SW480 (cell line): ENCODE measurements at regions not wholly inside any gene's neighbourhood (a gene's known extent, or its start where the extent isn't known, plus 50 kb on each side); places are given as distances from the start of the nearest gene placed in this dataset.

Source experiments
- DNase-seq: peaks from one replicate; pipeline ENCODE4 v3.0.0-alpha.2; 2016; ENCODE audit warnings: low spot score

DNA sequence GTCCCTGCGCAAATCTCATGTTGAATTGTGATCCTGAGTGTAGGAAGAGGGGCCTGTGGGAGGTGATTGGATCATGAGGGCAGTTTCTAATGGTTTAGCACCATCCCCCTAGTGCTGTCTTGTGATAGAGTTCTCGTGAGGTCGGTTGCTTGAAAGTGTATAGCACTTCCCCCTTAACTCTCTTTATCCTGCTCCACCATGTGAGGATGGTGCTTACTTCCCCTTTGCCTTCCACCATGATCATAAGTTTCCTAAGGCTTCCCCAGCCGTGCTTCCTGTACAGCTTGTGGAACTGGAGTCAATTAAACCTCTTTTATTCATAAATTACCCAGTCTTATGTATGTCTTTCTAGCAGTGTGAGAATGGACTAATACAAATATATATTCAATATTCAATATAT lies 303.7 kb upstream of the SEL1L start:
- no peak for DNase-seq

DNA sequence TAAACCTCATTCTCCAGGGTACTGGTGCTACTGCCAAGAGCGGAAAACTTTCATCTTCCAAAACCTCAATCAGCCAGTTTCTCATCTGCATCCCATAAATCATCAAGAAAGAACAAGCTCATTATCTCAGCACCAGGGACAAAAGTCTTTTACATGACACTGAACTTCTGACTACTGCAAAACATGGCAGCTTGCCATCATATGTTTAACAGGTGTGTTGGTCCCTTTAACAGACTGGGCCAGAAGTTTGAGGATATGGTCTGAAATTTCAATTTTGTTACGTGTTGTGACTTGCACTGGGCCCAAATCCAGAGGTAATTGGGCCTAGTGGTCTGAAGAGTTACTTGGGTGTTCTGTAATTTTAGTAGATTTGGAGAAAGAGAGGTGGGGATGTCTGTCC lies 305.4 kb upstream of the SEL1L start:
- no peak for DNase-seq

DNA sequence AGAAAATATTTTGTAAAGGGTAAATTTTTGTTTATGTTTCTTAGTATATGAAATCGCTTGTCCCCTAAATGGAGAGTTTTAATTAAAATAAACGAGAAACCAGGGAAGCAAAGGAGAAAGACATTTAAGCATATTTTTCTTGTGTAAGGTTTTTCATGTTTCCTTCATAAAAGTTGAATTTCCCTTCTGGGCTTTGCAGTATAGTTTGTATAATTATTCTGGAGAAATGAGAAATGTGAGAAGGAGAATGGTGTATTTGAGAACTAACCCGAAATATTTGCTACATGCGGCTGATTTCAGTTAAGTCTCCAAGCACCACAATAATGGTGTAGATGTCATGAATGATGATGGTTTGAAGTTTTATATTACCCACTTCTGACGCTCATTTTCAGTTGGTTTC lies 307.7 kb upstream of the SEL1L start:
- no peak for DNase-seq

DNA sequence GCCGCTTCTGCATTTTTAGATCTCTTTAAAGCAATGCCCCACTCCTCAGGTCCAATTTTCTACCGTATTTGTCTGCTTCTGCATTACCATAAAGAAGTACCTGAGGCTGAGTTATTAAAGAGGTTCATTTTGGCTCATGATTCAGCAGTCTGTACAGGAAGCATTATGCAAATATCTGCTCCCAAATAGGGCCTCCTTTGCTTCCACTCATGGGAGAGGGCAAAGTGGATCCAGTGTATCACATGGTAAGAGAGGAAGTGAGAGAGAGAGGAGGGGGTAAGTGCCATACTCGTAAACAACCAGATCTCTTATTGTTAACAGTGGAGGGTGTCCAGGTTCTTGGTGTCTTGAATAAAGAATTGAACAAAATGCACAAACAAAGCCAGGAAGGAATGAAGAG lies 316.1 kb upstream of the SEL1L start:
- no peak for DNase-seq

DNA sequence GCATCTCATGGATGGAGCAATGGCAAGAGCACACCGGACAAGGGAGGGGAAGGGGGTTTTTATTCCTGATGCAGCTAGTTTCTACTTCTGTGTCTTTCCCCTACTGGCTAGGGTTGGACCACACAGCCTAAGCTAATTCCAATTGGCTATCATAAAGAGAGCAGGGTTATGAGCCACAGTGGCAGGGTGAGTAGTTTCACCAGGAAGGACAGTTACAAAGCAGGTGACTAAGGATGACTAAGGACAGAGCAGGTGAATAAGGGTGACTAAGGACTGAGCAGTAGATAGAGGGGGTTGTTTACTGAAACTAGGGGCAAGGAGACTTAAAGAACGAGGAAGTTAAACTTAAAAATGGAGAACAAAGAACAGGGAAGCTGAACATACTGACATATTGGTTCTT lies 321.4 kb upstream of the SEL1L start:
- no peak for DNase-seq

DNA sequence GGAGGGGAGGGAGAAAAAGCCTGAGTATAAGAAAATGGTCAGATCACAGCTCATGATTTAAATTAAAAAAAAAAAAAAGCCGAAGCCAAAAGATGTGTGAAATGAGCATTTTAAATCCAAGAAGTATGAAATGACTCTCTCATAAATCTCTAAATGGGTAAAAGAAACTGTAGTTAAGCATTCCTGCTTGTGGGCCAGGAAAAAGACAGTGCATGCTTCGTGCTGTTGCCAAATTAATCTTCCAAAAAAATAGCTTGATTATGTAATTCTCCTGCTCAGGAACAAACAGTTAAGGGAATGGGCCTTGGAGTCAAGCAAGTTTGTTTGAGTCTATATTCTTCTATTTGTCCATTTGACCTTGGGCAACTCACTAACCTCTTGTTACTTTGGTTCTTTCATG lies 325.4 kb upstream of the SEL1L start:
- DNase-seq, result no peak

DNA sequence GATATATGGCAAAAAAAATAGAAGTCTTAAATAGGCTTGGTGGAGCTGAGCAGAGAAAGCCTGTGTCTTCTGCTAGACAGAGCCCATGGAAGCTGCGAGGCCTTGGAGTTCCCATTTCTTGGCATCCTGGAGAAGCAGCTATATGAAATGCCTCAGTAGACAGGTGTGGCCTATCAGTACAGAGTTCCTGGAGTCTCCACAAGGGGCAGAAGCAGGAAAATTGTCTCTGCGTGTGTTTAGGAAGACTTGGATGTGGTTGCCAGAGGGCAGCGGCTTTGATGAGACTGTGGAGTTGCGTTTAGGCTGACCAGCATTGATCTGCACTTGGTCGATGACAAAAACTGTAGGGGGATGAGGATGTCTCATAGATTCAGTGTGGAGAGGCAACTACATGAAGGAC lies 334.5 kb upstream of the SEL1L start:
- DNase-seq, result peak; percentile 14

DNA sequence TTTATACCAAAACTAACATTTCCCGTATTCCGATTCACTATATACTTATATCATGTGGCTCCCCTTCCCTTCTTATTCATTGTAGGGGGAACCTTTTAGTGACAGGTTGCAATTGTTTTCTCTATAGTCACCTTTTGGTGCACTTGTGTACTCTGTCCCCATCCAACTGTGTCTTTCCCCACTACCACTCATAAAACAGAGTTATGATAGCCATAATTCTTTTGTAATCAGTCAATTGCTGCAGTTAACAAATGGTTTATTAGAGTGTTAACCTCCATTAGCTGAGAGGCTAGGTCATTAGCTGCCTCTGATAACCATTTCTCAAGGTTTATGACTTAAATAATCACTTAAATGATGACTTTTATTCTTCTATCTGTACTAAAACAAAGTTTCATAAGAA lies 338.1 kb upstream of the SEL1L start:
- no peak for DNase-seq

DNA sequence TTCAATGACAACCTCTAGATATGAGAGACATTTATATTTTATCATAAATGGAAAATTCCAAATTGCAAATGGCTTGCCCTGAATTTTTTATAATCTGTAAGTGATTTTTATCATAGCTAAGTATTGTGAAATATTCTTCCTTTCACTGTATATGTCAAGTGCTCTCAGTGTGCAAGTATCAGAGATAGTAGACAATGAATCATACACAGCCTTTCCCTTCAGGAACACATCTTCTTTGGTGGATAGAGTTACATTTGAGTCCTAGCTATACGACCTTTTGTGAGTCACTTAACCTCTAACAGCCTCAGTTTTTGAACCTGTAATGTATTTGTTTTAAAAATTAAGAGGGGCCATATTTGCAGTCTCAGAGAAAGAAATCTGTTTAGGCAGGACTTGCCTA lies 350.7 kb upstream of the SEL1L start:
- no peak for DNase-seq

DNA sequence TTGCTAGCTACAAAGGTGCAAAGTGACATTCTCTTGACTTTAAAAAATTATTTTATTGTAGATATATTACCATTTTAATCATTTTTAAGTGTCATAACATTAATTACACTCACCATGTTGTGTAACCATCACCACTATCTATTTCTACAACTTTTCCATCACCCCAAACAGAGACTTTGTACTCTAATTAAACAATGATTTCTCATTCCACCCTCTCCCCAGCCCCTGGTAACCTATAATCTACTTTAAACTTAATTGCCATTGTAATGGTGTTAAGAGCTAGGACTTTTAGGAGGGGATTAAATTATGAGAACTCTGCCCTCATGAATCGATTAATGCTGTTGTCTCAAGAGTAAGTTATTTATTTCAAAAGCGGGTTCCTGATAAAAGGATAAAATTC lies 352.9 kb upstream of the SEL1L start:
- DNase-seq, result no peak

DNA sequence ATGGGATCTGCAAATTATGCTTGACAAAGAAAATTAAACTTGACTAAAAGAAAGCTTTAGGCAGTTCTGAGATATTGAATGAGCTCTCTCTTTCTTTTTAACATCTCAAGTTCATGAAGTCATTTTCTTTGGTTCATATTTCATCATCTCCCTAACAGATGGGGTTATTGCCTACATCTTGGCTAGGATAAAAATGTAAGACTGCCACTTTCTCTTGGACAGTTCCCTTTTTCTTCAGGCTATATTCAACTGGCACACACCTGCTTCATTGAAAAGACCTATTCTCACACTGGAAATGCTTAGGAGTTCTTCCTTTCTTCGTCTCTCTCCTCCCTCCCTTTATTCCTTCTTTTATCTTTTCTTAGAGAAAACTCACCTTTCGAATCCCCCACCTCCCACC lies 355.9 kb upstream of the SEL1L start:
- DNase-seq, result no peak

DNA sequence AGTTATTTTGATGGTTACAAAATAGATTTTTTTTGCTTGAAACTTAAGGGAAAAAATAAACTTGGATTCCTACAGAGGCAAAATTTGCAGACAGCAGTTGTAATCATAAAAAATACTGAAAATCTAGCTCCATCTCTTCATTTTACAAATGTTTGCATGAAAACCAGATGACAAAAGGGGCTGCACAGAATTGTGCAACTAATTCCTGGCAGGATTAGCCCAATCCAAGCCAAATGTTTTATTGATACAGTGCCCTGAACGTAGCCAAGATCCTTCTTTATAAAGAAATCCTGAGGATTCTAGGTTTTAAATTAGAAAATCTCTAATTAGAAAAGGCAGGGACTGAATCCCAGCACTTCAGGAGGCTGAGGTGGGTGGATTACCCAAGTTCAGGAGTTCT lies 356.4 kb upstream of the SEL1L start:
- DNase-seq, result no peak

DNA sequence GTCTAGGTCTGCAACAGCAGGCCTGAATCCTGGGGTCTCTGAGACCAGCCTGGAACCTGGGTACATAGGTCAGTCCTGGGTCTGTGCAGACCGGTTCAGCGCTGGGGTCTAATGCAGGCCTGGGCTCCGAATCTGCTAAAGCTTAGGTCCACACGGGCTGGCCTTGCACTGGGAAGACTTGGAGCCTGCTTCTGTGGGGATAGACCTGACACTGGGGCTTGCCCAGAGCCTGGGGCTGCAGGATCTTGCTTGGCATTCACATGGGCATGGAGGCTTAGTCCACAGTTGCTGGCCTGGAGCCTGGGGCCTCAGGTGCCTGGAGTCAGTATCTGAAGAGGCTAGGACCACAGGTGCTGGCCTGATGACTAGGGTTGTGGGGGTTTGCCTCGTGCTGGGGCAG lies 369.8 kb upstream of the SEL1L start:
- no peak for DNase-seq

DNA sequence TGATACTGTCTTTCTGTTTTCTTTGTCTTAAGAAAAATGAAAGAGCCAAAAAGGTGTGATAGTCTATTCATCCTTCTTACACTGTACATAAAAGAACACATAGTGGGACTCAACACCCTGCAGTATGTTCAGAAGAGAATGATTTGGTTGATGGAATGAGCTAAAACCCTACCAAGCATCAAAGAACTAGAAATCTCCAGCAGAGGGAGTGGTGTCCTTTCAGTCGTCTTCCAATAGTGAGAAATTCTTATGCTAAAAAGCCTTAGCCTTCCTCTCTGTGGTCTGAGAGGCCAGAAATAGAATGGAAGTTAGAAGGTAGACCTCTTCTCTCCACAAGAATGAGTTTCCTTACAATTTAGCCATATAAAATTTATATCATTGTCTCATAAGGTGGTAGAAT lies 393.4 kb upstream of the SEL1L start:
- DNase-seq, result no peak

DNA sequence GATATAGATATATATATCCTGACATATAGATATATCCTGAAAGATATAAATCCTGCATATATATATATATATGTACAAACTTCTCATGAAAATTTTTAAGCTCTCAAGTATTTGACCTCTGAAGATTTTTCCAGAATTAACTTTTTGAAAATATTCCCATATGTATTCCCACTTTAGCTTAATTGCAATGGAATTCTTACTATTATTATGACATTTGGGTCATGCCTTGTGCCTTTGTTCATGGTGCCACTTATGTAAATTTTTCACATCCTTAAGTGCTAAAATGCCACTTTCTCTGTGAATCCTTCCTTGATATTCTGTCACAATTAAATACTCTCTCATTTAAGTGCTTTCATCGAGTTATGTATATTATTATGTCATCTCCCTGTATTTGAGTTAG lies 398.2 kb upstream of the SEL1L start:
- DNase-seq, result no peak

DNA sequence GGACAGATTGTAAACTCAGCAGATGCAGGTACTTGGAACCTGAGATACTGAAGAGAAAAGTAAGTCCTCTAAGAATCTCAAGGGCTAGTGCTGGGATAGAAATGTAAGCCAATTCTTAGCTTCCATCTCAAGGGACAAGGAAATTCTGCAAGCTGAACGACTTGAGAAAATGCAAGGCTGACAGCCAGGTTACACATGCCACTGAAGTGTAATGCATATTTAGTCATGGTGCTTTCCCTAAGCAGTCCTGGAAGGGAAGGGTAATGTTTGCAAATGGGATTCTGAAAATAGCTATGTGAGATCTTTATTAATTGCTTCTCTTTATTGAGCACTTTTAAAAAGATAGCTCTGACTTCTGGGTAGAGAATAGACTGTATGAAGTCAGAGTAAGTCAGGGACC lies 402.7 kb upstream of the SEL1L start:
- no peak for DNase-seq

DNA sequence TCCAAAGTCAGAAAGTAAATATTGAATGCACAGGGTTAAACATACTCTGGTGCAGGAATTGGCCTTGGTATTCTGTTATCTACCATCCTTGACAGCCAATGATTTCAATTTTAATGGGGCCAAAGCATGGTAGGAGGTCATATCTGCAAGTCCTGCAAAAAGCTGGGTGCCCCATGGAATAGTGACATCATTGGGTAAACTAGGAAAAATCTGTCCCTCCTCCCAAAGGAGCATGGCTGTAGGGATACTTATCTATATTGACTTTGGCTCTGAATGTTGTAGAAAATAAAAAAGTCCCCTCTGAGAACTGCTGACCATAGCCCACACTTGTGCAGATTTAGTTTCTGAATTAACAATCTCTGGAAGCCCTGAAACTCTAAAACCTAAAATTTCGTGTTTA lies 403.2 kb upstream of the SEL1L start:
- DNase-seq, result no peak

DNA sequence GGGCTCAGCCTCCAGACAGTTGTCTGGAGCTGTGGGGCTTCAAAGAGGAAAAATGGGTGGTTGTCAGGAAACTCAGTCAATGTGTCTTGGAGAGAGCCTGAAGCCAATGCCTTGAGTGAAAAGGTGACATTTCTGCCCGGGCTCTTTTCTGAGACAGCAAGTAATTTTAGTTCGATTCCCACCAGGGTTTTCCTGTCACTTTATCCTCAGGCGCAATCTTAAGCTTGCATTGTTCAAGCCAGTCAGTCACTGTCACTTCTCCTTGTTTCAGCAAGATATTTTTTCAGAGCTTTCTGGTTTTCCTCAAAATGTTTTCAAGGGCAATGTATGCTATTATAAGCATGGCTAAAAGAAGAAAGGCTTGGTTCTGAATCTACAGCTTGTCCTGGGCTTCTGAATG lies 404.7 kb upstream of the SEL1L start:
- no peak for DNase-seq

DNA sequence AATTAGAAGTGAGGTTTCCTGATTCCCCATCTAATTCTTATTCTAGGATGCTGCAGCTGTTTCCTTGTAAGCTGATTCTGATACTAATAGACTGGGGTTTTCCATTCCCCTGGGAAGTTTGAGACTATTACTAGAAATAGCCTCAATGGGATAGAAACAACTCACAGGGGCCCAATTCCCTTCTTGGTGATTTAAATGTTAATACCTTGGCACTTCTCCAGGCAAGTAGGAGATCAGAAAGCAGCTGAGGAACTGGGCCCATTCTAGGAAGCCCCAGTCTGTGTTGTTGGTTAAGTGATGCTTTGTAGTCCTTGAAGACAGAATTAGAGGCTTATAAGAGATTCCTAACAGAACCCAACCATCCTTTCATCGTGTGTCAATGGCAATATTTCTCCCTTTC lies 407.0 kb upstream of the SEL1L start:
- no peak for DNase-seq

DNA sequence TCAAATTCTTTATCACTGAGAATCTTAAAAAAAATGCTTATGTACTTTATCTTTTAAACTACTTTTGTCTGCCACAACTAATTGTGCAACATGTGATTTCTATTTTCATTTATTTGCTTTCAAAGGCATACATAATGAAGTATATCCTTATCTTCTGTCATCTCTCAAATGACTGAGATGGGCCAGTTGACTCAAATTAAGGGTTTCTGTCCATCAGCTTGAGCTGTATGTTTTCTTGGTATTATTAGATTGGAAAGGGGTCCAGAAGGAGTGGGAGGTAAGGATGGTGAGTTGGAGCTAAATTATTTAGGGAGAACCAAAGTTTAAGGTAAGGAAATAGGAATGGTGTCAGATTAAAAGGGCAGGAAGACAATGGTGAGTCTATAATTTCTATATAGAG lies 408.4 kb upstream of the SEL1L start:
- DNase-seq, result no peak

DNA sequence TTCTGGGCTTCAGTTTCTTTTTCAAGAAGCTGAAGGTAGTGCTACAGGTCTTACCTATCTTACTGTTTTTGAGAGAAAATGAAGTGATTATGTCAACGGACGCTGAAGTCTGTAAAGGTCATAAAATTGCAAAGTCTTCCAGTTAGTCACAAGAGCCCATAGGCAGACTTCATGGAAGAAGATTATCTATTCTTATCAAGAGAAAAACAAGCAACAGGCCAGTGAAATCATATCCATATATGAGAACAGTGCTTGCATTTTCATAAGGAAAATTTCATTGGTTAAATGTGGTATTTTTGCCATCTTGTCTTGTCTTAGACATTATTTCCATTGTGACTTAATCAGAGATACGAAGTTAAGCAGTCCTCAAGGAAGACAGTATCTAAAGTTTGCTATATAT lies 412.7 kb upstream of the SEL1L start:
- DNase-seq, result no peak

DNA sequence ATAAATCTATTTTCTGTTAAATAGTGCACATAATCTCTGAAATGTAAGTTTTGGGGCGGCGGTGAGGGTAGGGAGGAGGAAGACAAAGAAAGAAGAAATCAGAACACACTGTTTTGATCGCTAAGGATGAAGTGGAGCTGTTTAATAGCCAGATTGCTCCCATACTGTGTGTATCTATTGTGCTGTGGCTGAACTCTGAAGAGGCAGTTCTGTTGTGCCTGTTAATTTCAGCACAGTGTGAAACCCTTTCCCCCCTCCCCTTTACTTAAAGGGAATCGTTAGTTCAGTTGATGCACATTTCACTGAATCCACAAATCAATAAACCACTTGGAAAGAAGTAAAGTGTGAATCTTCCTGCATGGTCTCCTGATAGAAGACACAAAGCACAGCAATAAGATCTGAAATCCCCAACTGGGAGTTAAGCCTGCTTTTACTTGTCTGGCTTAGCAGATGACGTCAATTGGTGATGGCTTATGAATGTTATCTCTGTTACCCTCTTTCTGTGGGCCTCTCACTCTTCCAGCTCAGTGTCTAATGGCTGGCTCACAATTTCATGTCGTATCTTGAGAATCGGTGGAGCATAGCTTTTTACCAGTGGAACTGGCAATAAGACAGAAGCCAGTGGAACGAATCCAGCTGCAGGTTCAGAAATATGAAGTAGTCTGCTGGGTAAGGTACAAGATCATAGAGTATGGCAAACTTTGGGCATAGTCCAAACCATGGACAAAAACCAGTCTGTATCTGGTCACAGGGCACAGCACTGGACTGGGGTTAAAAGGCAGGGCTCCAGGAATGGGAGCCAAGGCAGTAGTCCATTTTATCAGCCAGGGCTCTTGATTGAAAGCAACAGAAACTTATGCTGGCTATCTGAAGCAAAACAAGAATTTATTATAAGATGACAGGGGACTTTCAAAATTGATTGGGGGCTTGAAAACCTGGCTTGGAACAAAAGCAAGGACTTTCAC lies 413.5 kb upstream of the SEL1L start:
- DNase-seq, result no peak

DNA sequence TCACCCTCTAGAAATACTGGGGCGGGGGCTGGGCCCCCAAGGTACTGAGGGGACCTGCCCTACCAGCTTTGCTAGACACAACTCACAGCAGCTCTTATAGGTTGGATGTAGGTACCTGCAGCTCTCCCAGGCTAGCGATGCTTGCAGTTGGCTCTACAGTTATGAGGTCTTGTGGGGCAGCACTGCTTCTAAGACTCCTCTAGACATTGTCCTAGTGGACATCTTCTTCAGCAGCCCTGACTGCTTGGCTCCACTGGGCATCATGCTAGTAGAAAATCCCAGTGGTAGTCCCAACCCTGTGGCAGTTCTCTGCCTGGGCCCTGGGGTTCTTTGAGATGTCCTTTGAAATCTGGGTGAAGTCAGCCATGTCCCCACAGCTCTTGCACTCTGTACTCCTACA lies 419.3 kb upstream of the SEL1L start:
- no peak for DNase-seq

DNA sequence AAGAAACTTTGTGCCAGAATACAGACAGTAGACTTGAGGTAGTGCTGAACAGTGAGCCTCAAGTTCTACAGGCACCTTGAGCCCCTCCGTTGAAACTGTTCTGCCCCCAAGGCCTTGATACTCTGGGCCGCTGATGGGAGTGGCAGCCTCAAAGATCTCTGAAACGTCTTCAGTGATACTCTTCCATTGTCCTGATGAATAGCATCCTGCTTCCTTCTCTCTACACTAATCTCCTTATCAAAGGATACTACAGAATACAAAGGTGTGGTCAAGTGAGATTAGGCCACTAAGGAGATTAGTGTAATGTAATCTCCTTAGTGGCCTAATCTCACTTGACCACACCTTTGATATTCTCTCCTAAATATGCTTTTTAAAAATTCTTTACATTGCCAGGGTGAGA lies 419.8 kb upstream of the SEL1L start:
- DNase-seq, result no peak
